KOPT-K1 (cell line): ENCODE measurements at regions not wholly inside any gene's neighbourhood (a gene's known extent, or its start where the extent isn't known, plus 50 kb on each side); places are given as distances from the start of the nearest gene placed in this dataset.

Experiments used
- H3K27ac ChIP-seq: fragments of 200-600 bp; sonication (generic); 2 replicates; pipeline ENCODE4 v1.5.1; 2016; ENCODE audit warnings: antibody characterized with exemption, mild to moderate bottlenecking, low read depth, low read length; ENCODE audit not compliant: poor library complexity, severe bottlenecking
- H3K36me3 ChIP-seq: fragments of 200-600 bp; sonication (generic); 2 replicates; pipeline ENCODE4 v1.5.1; 2017; ENCODE audit warnings: antibody characterized with exemption, mild to moderate bottlenecking, low read length, moderate library complexity; ENCODE audit not compliant: insufficient read depth
- H3K9me3 ChIP-seq: fragments of 200-600 bp; sonication (generic); 2 replicates; pipeline ENCODE4 v1.5.1; 2017; ENCODE audit warnings: antibody characterized with exemption, low read length, mild to moderate bottlenecking; ENCODE audit not compliant: insufficient read depth, poor library complexity, severe bottlenecking

GRCh38 chr9:16223074-16223871 is 647.2 kb downstream of the BNC2 start:
- H3K9me3 ChIP-seq = no peaks in the 10 kb centered on the region
- H3K27ac ChIP-seq = no peak overlapping the region
- no peaks in the 10 kb centered on the region for H3K36me3 ChIP-seq

- Histone ChIP-seq H3K9me3 (peaks cover 18% of the 10 kb centered on the region), H3K36me3 (no peaks in the 10 kb centered on the region), H3K27ac (no peak overlapping the region)
Observed at GRCh38 chr9:16230731-16231130, 639.7 kb downstream of the BNC2 start.

GRCh38 chr9:16236311-16236710 is 634.2 kb downstream of the BNC2 start:
- H3K36me3 ChIP-seq = no peaks in the 10 kb centered on the region
- peaks cover 18% of the 10 kb centered on the region for H3K9me3 ChIP-seq
- no peak overlapping the region for H3K27ac ChIP-seq

- H3K27ac ChIP-seq = no peak overlapping the region
- no peaks in the 10 kb centered on the region for H3K36me3 ChIP-seq
- peaks cover 18% of the 10 kb centered on the region for H3K9me3 ChIP-seq
Observed at GRCh38 chr9:16236882-16237281, 633.6 kb downstream of the BNC2 start.

- Histone ChIP-seq H3K36me3 (no peaks in the 10 kb centered on the region), H3K27ac (no peak overlapping the region), H3K9me3 (peaks cover 14% of the 10 kb centered on the region)
Observed at GRCh38 chr9:16238623-16239138, 631.8 kb downstream of the BNC2 start.

GRCh38 chr9:16241231-16241630 is 629.2 kb downstream of the BNC2 start:
- Histone ChIP-seq H3K36me3 (no peaks in the 10 kb centered on the region), H3K9me3 (no peaks in the 10 kb centered on the region), H3K27ac (no peak overlapping the region)

GRCh38 chr9:16243798-16244197 is 626.7 kb downstream of the BNC2 start:
- H3K36me3 ChIP-seq = no peaks in the 10 kb centered on the region
- no peaks in the 10 kb centered on the region for H3K9me3 ChIP-seq
- no peak overlapping the region for H3K27ac ChIP-seq

- H3K9me3 ChIP-seq = no peaks in the 10 kb centered on the region
- H3K27ac ChIP-seq = no peak overlapping the region
- no peaks in the 10 kb centered on the region for H3K36me3 ChIP-seq
Observed at GRCh38 chr9:16245756-16246440, 624.6 kb downstream of the BNC2 start.

- Histone ChIP-seq H3K36me3 (no peaks in the 10 kb centered on the region), H3K27ac (no peak overlapping the region), H3K9me3 (no peaks in the 10 kb centered on the region)
Observed at GRCh38 chr9:16246785-16247184, 623.7 kb downstream of the BNC2 start.

- Histone ChIP-seq H3K27ac (no peak overlapping the region), H3K9me3 (no peaks in the 10 kb centered on the region), H3K36me3 (no peaks in the 10 kb centered on the region)
Observed at GRCh38 chr9:16247188-16247875, 623.1 kb downstream of the BNC2 start.

- no peak overlapping the region for H3K27ac ChIP-seq
- no peaks in the 10 kb centered on the region for H3K9me3 ChIP-seq
- no peaks in the 10 kb centered on the region for H3K36me3 ChIP-seq
Observed at GRCh38 chr9:16248822-16249221, 621.6 kb downstream of the BNC2 start.

- Histone ChIP-seq H3K9me3 (no peaks in the 10 kb centered on the region), H3K36me3 (no peaks in the 10 kb centered on the region), H3K27ac (no peak overlapping the region)
Observed at GRCh38 chr9:16252616-16253015, 617.9 kb downstream of the BNC2 start.

GRCh38 chr9:16254674-16255073 is 615.8 kb downstream of the BNC2 start:
- no peak overlapping the region for H3K27ac ChIP-seq
- H3K36me3 ChIP-seq = no peaks in the 10 kb centered on the region
- no peaks in the 10 kb centered on the region for H3K9me3 ChIP-seq

GRCh38 chr9:16255217-16255616 is 615.3 kb downstream of the BNC2 start:
- Histone ChIP-seq H3K36me3 (no peaks in the 10 kb centered on the region), H3K27ac (no peak overlapping the region), H3K9me3 (no peaks in the 10 kb centered on the region)

- H3K36me3 ChIP-seq = no peaks in the 10 kb centered on the region
- no peak overlapping the region for H3K27ac ChIP-seq
- H3K9me3 ChIP-seq = no peaks in the 10 kb centered on the region
Observed at GRCh38 chr9:16257604-16258003, 612.9 kb downstream of the BNC2 start.
